ENCODE measurements at regions not wholly inside any gene's neighbourhood (a gene's known extent, or its start where the extent isn't known, plus 50 kb on each side); places are given as distances from the start of the nearest gene placed in this dataset.

- H4K20me1 ChIP-seq (ENCODE audit: insufficient read depth, low read length) = no peaks in the 10 kb centered on the region
- no peak overlapping the region for H3K4me2 ChIP-seq (ENCODE audit: low read length)
- H3K79me2 ChIP-seq (ENCODE audit: insufficient read depth, low read depth, low read length) = no peaks in the 10 kb centered on the region
- no peak overlapping the region for H3K4me3 ChIP-seq (ENCODE audit: low read depth, low read length, poor library complexity, severe bottlenecking)
- intact Hi-C loops (cut with micrococcal nuclease; ENCODE audit: unreplicated experiment) = no loop called here
- H2AFZ ChIP-seq (ENCODE audit: low read length) = no peak overlapping the region
- H3K27ac ChIP-seq (ENCODE audit: low read depth, low read length, poor library complexity, severe bottlenecking) = no peak overlapping the region
- no TSS peak for BruUV-seq (replicated peaks)
- H3K9me2 ChIP-seq (ENCODE audit: insufficient read depth, low read length) = no peaks in the 10 kb centered on the region
- DNase-seq (ENCODE audit: low spot score) = no peak
- no peaks in the 10 kb centered on the region for H3K9me3 ChIP-seq (ENCODE audit: low read length)
- no peaks in the 10 kb centered on the region for H3K36me3 ChIP-seq (ENCODE audit: insufficient read depth, low read length)
- ChIA-PET CTCF (ENCODE audit: unreplicated experiment) (no interaction called here), POLR2A (no interaction called here)
- TF ChIP-seq EZH2phosphoT487 (IDR thresholded peaks at IDR 0.05; ENCODE audit: borderline replicate concordance, low read depth, low read length) (no peak), CTCF (conservative IDR thresholded peaks at IDR 0.05; ENCODE audit: low read length) (no peak)
- no peaks in the 10 kb centered on the region for H3K4me1 ChIP-seq (ENCODE audit: insufficient read depth, low read length, poor library complexity, severe bottlenecking)
These were observed 226.4 kb upstream of the SALL3 start for GRCh38 chr18:78753240-78753639.

GRCh38 chr18:78754311-78755043 lies 225.1 kb upstream of the SALL3 start:
- no peaks in the 10 kb centered on the region for H3K9me2 ChIP-seq (ENCODE audit: insufficient read depth, low read length)
- H3K79me2 ChIP-seq (ENCODE audit: insufficient read depth, low read depth, low read length) = no peaks in the 10 kb centered on the region
- H3K9me3 ChIP-seq (ENCODE audit: low read length) = no peaks in the 10 kb centered on the region
- no peak for DNase-seq (ENCODE audit: low spot score)
- no peak overlapping the region for H3K4me2 ChIP-seq (ENCODE audit: low read length)
- H3K36me3 ChIP-seq (ENCODE audit: insufficient read depth, low read length) = no peaks in the 10 kb centered on the region
- no peak overlapping the region for H3K4me3 ChIP-seq (ENCODE audit: low read depth, low read length, poor library complexity, severe bottlenecking)
- CTCF ChIA-PET (ENCODE audit: unreplicated experiment) = no interaction called here
- H3K27ac ChIP-seq (ENCODE audit: low read depth, low read length, poor library complexity, severe bottlenecking) = no peak overlapping the region
- no peaks in the 10 kb centered on the region for H4K20me1 ChIP-seq (ENCODE audit: insufficient read depth, low read length)
- TF ChIP-seq EZH2phosphoT487 (IDR thresholded peaks at IDR 0.05; ENCODE audit: borderline replicate concordance, low read depth, low read length) (no peak), CTCF (conservative IDR thresholded peaks at IDR 0.05; ENCODE audit: low read length) (no peak)
- POLR2A ChIA-PET = no interaction called here
- H2AFZ ChIP-seq (ENCODE audit: low read length) = no peak overlapping the region
- no TSS peak for BruUV-seq (replicated peaks)
- intact Hi-C loops (cut with micrococcal nuclease; ENCODE audit: unreplicated experiment) = no loop called here
- H3K4me1 ChIP-seq (ENCODE audit: insufficient read depth, low read length, poor library complexity, severe bottlenecking) = no peaks in the 10 kb centered on the region

GRCh38 chr18:78757014-78757413 lies 222.6 kb upstream of the SALL3 start:
- intact Hi-C loops (cut with micrococcal nuclease; ENCODE audit: unreplicated experiment) = no loop called here
- Histone ChIP-seq H2AFZ (ENCODE audit: low read length) (no peak overlapping the region), H3K4me1 (ENCODE audit: insufficient read depth, low read length, poor library complexity, severe bottlenecking) (no peaks in the 10 kb centered on the region), H3K9me2 (ENCODE audit: insufficient read depth, low read length) (no peaks in the 10 kb centered on the region), H3K4me2 (ENCODE audit: low read length) (no peak overlapping the region), H3K9me3 (ENCODE audit: low read length) (no peaks in the 10 kb centered on the region), H4K20me1 (ENCODE audit: insufficient read depth, low read length) (no peaks in the 10 kb centered on the region), H3K36me3 (ENCODE audit: insufficient read depth, low read length) (no peaks in the 10 kb centered on the region), H3K79me2 (ENCODE audit: insufficient read depth, low read depth, low read length) (no peaks in the 10 kb centered on the region), H3K27ac (ENCODE audit: low read depth, low read length, poor library complexity, severe bottlenecking) (no peak overlapping the region), H3K4me3 (ENCODE audit: low read depth, low read length, poor library complexity, severe bottlenecking) (no peak overlapping the region)
- DNase-seq (ENCODE audit: low spot score) = no peak
- ChIA-PET POLR2A (no interaction called here), CTCF (ENCODE audit: unreplicated experiment) (no interaction called here)
- TF ChIP-seq CTCF (conservative IDR thresholded peaks at IDR 0.05; ENCODE audit: low read length) (no peak), EZH2phosphoT487 (IDR thresholded peaks at IDR 0.05; ENCODE audit: borderline replicate concordance, low read depth, low read length) (no peak)
- BruUV-seq (replicated peaks) = no TSS peak
